OCI-LY1 (cell line): ENCODE measurements at regions not wholly inside any gene's neighbourhood (a gene's known extent, or its start where the extent isn't known, plus 50 kb on each side); places are given as distances from the start of the nearest gene placed in this dataset.

Source experiments
- CTCF ChIP-seq: fragments of 200-600 bp; sonication (generic), shearing (Covaris generic); IDR thresholded peaks from 2 replicates; pipeline ENCODE4 v1.5.1; 2017; ENCODE audit warnings: mild to moderate bottlenecking, antibody characterized with exemption, low read length, moderate library complexity, mixed read lengths
- EZH2 ChIP-seq: fragments of 200-600 bp; sonication (generic), shearing (Covaris generic); IDR thresholded peaks from 2 replicates; pipeline ENCODE4 v1.8.0; 2017; ENCODE audit warnings: borderline replicate concordance, mixed run types, mild to moderate bottlenecking, antibody characterized with exemption, low read length, moderate library complexity, mixed read lengths

- TF ChIP-seq EZH2, result no peak
- TF ChIP-seq CTCF, result no peak
These were observed 154.8 kb upstream of the CTNNB1 start for GRCh38 chr3:41044523-41044922.
